WTC11 (cell line): ENCODE measurements at regions not wholly inside any gene's neighbourhood (a gene's known extent, or its start where the extent isn't known, plus 50 kb on each side); places are given as distances from the start of the nearest gene placed in this dataset.

Experiments
- ATAC-seq: fragments of 200-7000 bp; cut with Tn5 transposase; 2 replicates; pipeline ENCODE4 v1.10.0; 2021; ENCODE audit warnings: mild to moderate bottlenecking, moderate library complexity
- CTCF ChIA-PET: fragments of 300-600 bp; sonication (Branson Sonifier 250); formaldehyde crosslinking; loops from one replicate; lab custom pipeline; 2021; ENCODE audit warnings: antibody characterized with exemption; lab: Charles Lee
- POLR2A ChIA-PET: fragments of 350-600 bp; sonication (Branson Sonifier 250); formaldehyde crosslinking; loops from one replicate; lab custom pipeline; 2021; ENCODE audit warnings: antibody characterized with exemption; lab: Charles Lee
- DNase-seq: peaks from one replicate; pipeline ENCODE4 v3.0.0; 2021; ENCODE audit warnings: low spot score
- H3K27ac Mint-ChIP-seq: 2 replicates; pipeline ENCODE4 v1.8.0; 2021; ENCODE audit warnings: mixed read lengths
- H3K27me3 Mint-ChIP-seq: 2 replicates; pipeline ENCODE4 v1.8.0; 2021; ENCODE audit warnings: low read depth, mild to moderate bottlenecking, moderate library complexity, mixed read lengths
- H3K36me3 Mint-ChIP-seq: 2 replicates; pipeline ENCODE4 v1.8.0; 2021; ENCODE audit warnings: mixed read lengths
- H3K4me1 Mint-ChIP-seq: 2 replicates; pipeline ENCODE4 v1.8.0; 2022; ENCODE audit warnings: mixed read lengths
- H3K4me3 Mint-ChIP-seq: 2 replicates; pipeline ENCODE4 v1.8.0; 2021; ENCODE audit warnings: mild to moderate bottlenecking, moderate library complexity, mixed read lengths
- H3K9me3 Mint-ChIP-seq: 2 replicates; pipeline ENCODE4 v1.8.0; 2021; ENCODE audit warnings: mixed read lengths
- ATF6 ChIP-seq: sonication (generic); formaldehyde crosslinking; IDR thresholded peaks from 2 replicates; pipeline ENCODE4 v1.8.1; 2023; ENCODE audit warnings: mild to moderate bottlenecking, missing genetic modification reagents
- CREM ChIP-seq: sonication (generic); formaldehyde crosslinking; IDR thresholded peaks from 2 replicates; pipeline ENCODE4 v1.8.1; 2022; ENCODE audit warnings: mild to moderate bottlenecking, missing genetic modification reagents, moderate library complexity
- ERG ChIP-seq: fragments of 250-450 bp; sonication (Bioruptor Pico); IDR thresholded peaks from 2 replicates; pipeline ENCODE4 v1.8.0; 2021; ENCODE audit warnings: mild to moderate bottlenecking
- FOXK1 ChIP-seq: sonication (generic); formaldehyde crosslinking; IDR thresholded peaks from 2 replicates; pipeline ENCODE4 v1.8.0; 2022; ENCODE audit warnings: mild to moderate bottlenecking, moderate library complexity, missing genetic modification reagents
- GRHL2 ChIP-seq: fragments of 250-450 bp; sonication (Bioruptor Pico); IDR thresholded peaks from 2 replicates; pipeline ENCODE4 v1.8.0; 2022; ENCODE audit warnings: mild to moderate bottlenecking, moderate library complexity; ENCODE audit not compliant: insufficient replicate concordance, severe bottlenecking
- IRF1 ChIP-seq: sonication (generic); formaldehyde crosslinking; IDR thresholded peaks from 2 replicates; pipeline ENCODE4 v1.8.0; 2023; ENCODE audit warnings: missing genetic modification reagents
- JUN ChIP-seq: sonication (generic); formaldehyde crosslinking; IDR thresholded peaks from 2 replicates; pipeline ENCODE4 v1.8.0; 2023; ENCODE audit warnings: mild to moderate bottlenecking, missing genetic modification reagents
- MAX ChIP-seq: sonication (generic); formaldehyde crosslinking; IDR thresholded peaks from 2 replicates; pipeline ENCODE4 v1.8.0; 2022; ENCODE audit warnings: mild to moderate bottlenecking, missing genetic modification reagents
- MYBL2 ChIP-seq: sonication (generic); formaldehyde crosslinking; IDR thresholded peaks from 2 replicates; pipeline ENCODE4 v1.8.1; 2023; ENCODE audit warnings: mild to moderate bottlenecking, moderate library complexity, missing genetic modification reagents
- PRDM15 ChIP-seq: sonication (generic); formaldehyde crosslinking; IDR thresholded peaks from 2 replicates; pipeline ENCODE4 v1.8.0; 2022; ENCODE audit warnings: missing genetic modification reagents
- SMAD3 ChIP-seq: sonication (generic); formaldehyde crosslinking; IDR thresholded peaks from 2 replicates; pipeline ENCODE4 v1.8.0; 2022; ENCODE audit warnings: missing genetic modification reagents, mild to moderate bottlenecking, borderline replicate concordance
- SMAD4 ChIP-seq: sonication (generic); formaldehyde crosslinking; IDR thresholded peaks from 2 replicates; pipeline ENCODE4 v1.8.0; 2022; ENCODE audit warnings: mild to moderate bottlenecking, missing genetic modification reagents
- TEAD1 ChIP-seq: sonication (generic); formaldehyde crosslinking; IDR thresholded peaks from 2 replicates; pipeline ENCODE4 v1.8.0; 2022; ENCODE audit warnings: mild to moderate bottlenecking, missing genetic modification reagents
- TP53 ChIP-seq: sonication (generic); formaldehyde crosslinking; IDR thresholded peaks from 2 replicates; pipeline ENCODE4 v1.8.1; 2023; ENCODE audit warnings: mild to moderate bottlenecking, missing genetic modification reagents
- ZBTB43 ChIP-seq: sonication (generic); formaldehyde crosslinking; IDR thresholded peaks from 2 replicates; pipeline ENCODE4 v1.8.1; 2023; ENCODE audit warnings: mild to moderate bottlenecking, missing genetic modification reagents
- ZNF219 ChIP-seq: sonication (generic); formaldehyde crosslinking; IDR thresholded peaks from 2 replicates; pipeline ENCODE4 v1.8.0; 2023; ENCODE audit warnings: missing genetic modification reagents, mild to moderate bottlenecking, borderline replicate concordance
- ZNF416 ChIP-seq: fragments of 250-450 bp; sonication (Bioruptor Pico); IDR thresholded peaks from 2 replicates; pipeline ENCODE4 v1.9.0; 2021; ENCODE audit warnings: mild to moderate bottlenecking, inconsistent platforms

GRCh38 chr2:139409212-139409611 lies 629.0 kb upstream of the NXPH2 start:
- DNase-seq: no peak
- no peaks in the 10 kb centered on the region for H3K27me3 Mint-ChIP-seq
- CTCF ChIA-PET: no interaction called here
- peaks cover 8% of the 10 kb centered on the region for H3K9me3 Mint-ChIP-seq
- H3K27ac Mint-ChIP-seq: no peak overlapping the region
- no peaks in the 10 kb centered on the region for H3K4me1 Mint-ChIP-seq
- POLR2A ChIA-PET: no interaction called here
- ATAC-seq: no peak
- H3K4me3 Mint-ChIP-seq: no peak overlapping the region
- peaks cover 3% of the 10 kb centered on the region for H3K36me3 Mint-ChIP-seq
- TF ChIP-seq JUN (CRISPR knock-in tag): no peak

GRCh38 chr2:139403948-139404347 lies 623.8 kb upstream of the NXPH2 start:
- POLR2A ChIA-PET: no interaction called here
- no peaks in the 10 kb centered on the region for H3K27me3 Mint-ChIP-seq
- ATAC-seq: no peak

GRCh38 chr2:139394801-139395200 lies 614.6 kb upstream of the NXPH2 start:
- Mint-ChIP-seq H3K27me3 (no peaks in the 10 kb centered on the region), H3K4me1 (no peaks in the 10 kb centered on the region), H3K9me3 (peaks cover 11% of the 10 kb centered on the region), H3K4me3 (no peak overlapping the region), H3K36me3 (no peaks in the 10 kb centered on the region), H3K27ac (no peak overlapping the region)
- ChIA-PET CTCF (no interaction called here), POLR2A (no interaction called here)
- DNase-seq (no peak), ATAC-seq (no peak)
- TF ChIP-seq GRHL2 (CRISPR knock-in tag) (no peak), ZBTB43 (no peak), TP53 (CRISPR knock-in tag) (no peak)

More at GRCh38 chr2:139403948-139404347, 623.8 kb upstream of the NXPH2 start:
- TF ChIP-seq PRDM15: no peak
- TF ChIP-seq IRF1 (CRISPR knock-in tag): no peak
- TF ChIP-seq ZNF219: no peak
- no peak for TF ChIP-seq MAX (CRISPR knock-in tag)
- TF ChIP-seq JUN (CRISPR knock-in tag): no peak
- no peak for TF ChIP-seq SMAD4 (CRISPR knock-in tag)
- no peak for TF ChIP-seq ERG
- TF ChIP-seq, all 79 proteins: peak for 0
- Mint-ChIP-seq H3K27ac (no peak overlapping the region), H3K36me3 (0 out of 2 replicates have a peak, but pooled peaks cover 2% of the 10 kb centered on the region), H3K9me3 (peaks cover 19% of the 10 kb centered on the region), H3K4me1 (no peaks in the 10 kb centered on the region), H3K4me3 (no peak overlapping the region)
- CTCF ChIA-PET: no interaction called here
- DNase-seq: no peak

- Mint-ChIP-seq H3K9me3 (0 out of 2 replicates have a peak, but pooled peaks cover 3% of the 10 kb centered on the region), H3K4me3 (no peak overlapping the region), H3K36me3 (no peaks in the 10 kb centered on the region), H3K4me1 (no peaks in the 10 kb centered on the region), H3K27me3 (no peaks in the 10 kb centered on the region), H3K27ac (no peak overlapping the region)
- CTCF ChIA-PET: no interaction called here
- POLR2A ChIA-PET: no interaction called here
- DNase-seq (no peak), ATAC-seq (no peak)
- TF ChIP-seq CREM (CRISPR knock-in tag): no peak
- TF ChIP-seq FOXK1 (CRISPR knock-in tag): no peak
- TF ChIP-seq TEAD1: no peak
- no peak for TF ChIP-seq ZBTB43
- no peak for TF ChIP-seq IRF1 (CRISPR knock-in tag)
- TF ChIP-seq ATF6 (CRISPR knock-in tag): no peak
- no peak for TF ChIP-seq ZNF416 (CRISPR knock-in tag)
- TF ChIP-seq SMAD3 (CRISPR knock-in tag): no peak
- no peak for TF ChIP-seq MYBL2
- TF ChIP-seq MAX (CRISPR knock-in tag): no peak
These were observed 609.2 kb upstream of the NXPH2 start for GRCh38 chr2:139389391-139389790.
